Activated T-cell treated with anti-CD3 and anti-CD28 coated beads for 4 hours (primary cell): ENCODE measurements at regions not wholly inside any gene's neighbourhood (a gene's known extent, or its start where the extent isn't known, plus 50 kb on each side); places are given as distances from the start of the nearest gene placed in this dataset.

Source experiments
- DNase-seq: peaks from one replicate; pipeline ENCODE4 v3.0.0-alpha.2; 2020

GRCh38 chr4:67106861-67107460, 438.3 kb downstream of the CENPC start:
- no peak for DNase-seq

GRCh38 chr4:67104145-67104544, 441.2 kb downstream of the CENPC start:
- DNase-seq: no peak

GRCh38 chr4:67103001-67103747, 442.1 kb downstream of the CENPC start:
- no peak for DNase-seq

DNA sequence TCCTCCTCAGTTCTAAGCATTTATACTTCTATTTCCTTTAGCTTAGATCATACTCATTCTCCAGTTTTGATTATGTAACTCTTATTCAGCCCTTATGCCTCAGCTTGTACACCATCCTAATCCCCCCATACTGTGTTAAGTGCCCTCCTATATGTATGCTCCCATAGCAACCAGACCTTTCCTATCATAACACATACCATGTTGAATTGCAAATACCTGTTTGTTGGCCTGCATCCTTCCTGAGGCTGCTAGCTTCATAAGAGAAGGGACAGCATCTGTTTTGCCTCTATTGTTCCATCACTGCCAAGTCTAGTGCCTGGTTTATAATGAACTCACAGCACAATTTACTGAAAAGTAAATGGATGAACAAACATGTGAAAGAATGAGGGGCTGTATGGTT, 443.7 kb downstream of the CENPC start:
- no peak for DNase-seq

GRCh38 chr4:67092351-67092750, 453.0 kb downstream of the CENPC start:
- DNase-seq: no peak

GRCh38 chr4:67091673-67092072, 453.6 kb downstream of the CENPC start:
- no peak for DNase-seq

- peak; percentile 6 for DNase-seq
These were observed 457.4 kb downstream of the CENPC start for GRCh38 chr4:67087897-67088296.

DNA sequence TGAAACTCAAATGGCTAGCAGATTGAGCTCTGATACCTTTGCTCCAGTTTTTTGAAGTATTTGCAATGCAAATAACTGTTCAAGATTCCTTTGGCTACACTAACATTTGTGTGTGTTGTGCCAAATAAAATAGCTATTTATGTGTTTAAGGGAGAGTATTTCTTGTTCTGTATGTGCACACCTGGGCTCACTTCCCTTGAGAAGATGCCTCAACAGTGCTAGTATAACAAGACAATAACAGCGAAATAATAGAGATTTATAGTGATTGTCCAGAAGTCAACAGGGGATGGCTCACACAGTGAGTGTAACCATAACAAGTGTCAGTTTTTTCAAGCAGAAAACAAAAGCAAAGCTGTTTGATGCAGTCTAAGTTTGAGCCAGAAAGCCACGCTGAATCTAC, 460.5 kb downstream of the CENPC start:
- no peak for DNase-seq

GRCh38 chr4:67083496-67083895, 461.8 kb downstream of the CENPC start:
- DNase-seq: no peak

GRCh38 chr4:67082746-67083145, 462.6 kb downstream of the CENPC start:
- no peak for DNase-seq

DNA sequence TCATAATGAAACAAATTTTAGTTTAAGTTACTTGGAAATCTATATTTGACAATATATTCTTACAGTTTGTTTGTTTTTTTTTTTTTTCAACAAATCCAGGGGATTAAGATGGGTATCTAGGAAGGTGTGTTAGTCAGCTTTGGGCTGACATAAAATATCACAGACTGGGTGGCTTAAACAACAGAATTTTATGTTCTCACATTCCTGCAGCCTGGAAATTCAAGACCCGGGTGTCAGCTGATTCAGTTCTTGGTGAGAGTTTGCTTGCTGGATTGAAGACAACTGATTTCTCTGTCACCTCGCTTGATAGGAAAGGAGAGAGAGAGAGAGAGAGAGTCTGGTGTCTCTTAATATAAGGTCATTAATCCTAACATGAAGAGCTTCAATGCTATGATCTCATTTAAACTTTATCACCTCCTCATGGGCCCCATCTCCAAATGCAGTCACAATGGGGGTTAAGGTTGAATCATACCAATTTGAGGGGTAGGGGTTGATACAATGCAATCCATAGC, 465.2 kb downstream of the CENPC start:
- no peak for DNase-seq

GRCh38 chr4:67071641-67072040, 473.7 kb downstream of the CENPC start:
- DNase-seq: no peak

GRCh38 chr4:67055319-67055718, 490.0 kb downstream of the CENPC start:
- DNase-seq: no peak

DNA sequence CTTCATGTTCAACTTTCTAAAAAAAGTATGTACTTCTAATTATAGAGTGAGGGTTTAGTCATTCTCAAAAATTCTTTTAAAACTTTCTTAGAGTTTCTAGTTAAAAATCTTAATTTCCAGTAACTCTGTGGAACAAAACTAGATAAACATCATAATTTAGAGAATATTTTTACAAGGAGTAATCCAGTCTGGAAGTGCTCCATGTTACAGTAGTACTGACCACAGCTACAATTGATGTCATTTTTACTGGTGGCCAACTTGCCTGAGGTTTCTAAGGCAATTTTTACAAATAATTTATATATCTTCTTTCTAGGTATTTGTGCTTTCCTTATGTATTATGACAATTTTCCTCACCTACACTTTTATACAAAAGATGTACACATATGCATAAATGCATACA, 490.4 kb downstream of the CENPC start:
- no peak for DNase-seq

GRCh38 chr4:67052814-67053675, 492.3 kb downstream of the CENPC start:
- DNase-seq: no peak

DNA sequence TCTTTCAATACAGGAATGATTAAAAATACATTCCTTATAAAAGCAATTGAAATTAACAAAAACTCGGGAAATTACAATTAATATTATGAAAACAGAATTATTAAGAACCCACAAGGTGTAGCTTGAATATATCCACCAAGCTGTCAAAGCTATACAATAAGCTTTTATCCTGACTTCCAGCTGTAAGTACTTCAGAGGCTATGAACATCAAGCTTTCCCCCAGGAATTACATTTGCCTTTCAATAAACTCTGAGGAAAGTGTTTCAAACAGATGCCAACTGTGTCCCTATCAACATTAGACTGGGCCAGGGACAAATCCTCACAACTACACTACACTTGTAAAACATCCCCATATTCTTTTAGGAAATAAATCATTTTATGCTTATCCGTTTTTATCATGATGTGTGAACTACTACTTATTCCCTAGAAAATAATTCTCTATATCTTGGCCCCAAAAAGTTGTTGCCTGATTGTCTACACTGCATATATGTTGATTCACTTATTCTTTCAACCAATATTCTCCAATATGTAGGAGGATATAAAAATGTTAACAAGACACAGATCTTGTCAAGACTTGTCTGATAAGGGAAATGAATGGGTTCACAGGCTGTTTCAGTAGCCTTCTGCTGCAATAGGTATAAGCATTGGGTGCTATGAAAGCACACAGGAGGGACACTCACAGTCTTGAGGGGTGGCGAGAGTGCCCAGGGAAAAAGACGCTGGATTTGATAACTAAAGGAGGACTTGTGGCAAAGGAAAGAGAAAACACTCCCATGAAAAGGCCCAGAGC, 494.1 kb downstream of the CENPC start:
- DNase-seq: no peak

- no peak for DNase-seq
These were observed 495.9 kb downstream of the CENPC start for GRCh38 chr4:67049446-67049845.

DNA sequence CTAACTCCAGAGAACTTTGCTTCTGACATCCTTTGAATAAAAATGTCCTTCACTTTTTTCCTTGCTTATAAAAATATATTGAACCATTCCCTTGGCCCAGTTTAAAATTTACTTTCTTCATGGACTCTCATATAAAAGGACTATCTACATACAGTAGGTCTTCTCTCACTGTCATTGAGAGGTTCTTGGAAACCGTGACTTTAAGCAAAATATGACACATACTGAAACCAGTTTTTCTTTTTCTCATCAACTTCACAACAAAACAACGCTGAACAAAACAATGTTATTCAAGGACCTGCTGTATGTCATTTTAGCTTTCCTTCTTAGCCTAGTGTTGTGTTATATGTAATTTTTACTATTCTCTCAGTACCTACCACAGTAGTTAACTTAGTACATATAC, 496.8 kb downstream of the CENPC start:
- DNase-seq: no peak

- no peak for DNase-seq
These were observed 505.0 kb downstream of the CENPC start for GRCh38 chr4:67040315-67040714.

- no peak for DNase-seq
These were observed 507.1 kb downstream of the CENPC start for GRCh38 chr4:67038228-67038566.

GRCh38 chr4:67037504-67038227, 507.6 kb downstream of the CENPC start:
- no peak for DNase-seq

- DNase-seq: no peak
These were observed 508.5 kb downstream of the CENPC start for GRCh38 chr4:67036791-67037190.
